ENCODE measurements at regions not wholly inside any gene's neighbourhood (a gene's known extent, or its start where the extent isn't known, plus 50 kb on each side); places are given as distances from the start of the nearest gene placed in this dataset.

- H3K27me3 ChIP-seq (ENCODE audit: control insufficient read depth, insufficient read depth, low read length) = no peaks in the 10 kb centered on the region
- DNase-seq (ENCODE audit: low read depth, low spot score) (no peak), ATAC-seq (no peak)
- no peaks in the 10 kb centered on the region for H3K9me3 ChIP-seq (ENCODE audit: control insufficient read depth, insufficient read depth, low read depth, low read length)
- in situ Hi-C loops (cut with HindIII; ENCODE audit: low pct_unique_long_range_greater_than_20kb, low sequenced_read_pairs) = no loop called here
- TF ChIP-seq CTCF (IDR thresholded peaks at IDR 0.05) (no peak), SIN3A (IDR thresholded peaks at IDR 0.05; ENCODE audit: borderline replicate concordance, insufficient read depth, low read depth, low read length) (no peak), REST (IDR thresholded peaks at IDR 0.05; ENCODE audit: insufficient read depth in 1 of 2, low read depth in 2 of 2, low read length in 1 of 2) (no peak), POLR2AphosphoS5 (IDR thresholded peaks at IDR 0.05; ENCODE audit: low read depth, low read length) (no peak)
- H3K36me3 ChIP-seq (ENCODE audit: control insufficient read depth, insufficient read depth, low read length) = no peaks in the 10 kb centered on the region
- intact Hi-C loops (cut with micrococcal nuclease; ENCODE audit: unreplicated experiment) = no loop called here
- ChIA-PET POLR2A (no interaction called here), CTCF (no interaction called here)
- no peak overlapping the region for H3K27ac ChIP-seq (ENCODE audit: low read length)
- no TSS peak for BruUV-seq (replicated peaks)
- no peak overlapping the region for H3K4me3 ChIP-seq (ENCODE audit: low read depth in 2 of 2, low read length in 2 of 2)
- no peaks in the 10 kb centered on the region for H3K4me1 ChIP-seq (ENCODE audit: control insufficient read depth, insufficient read depth, low read length)
Observed at GRCh38 chr5:113652161-113652560, 138.7 kb downstream of the YTHDC2 start.

- no peak for DNase-seq (ENCODE audit: low read depth, low spot score)
Observed at GRCh38 chr5:113654828-113655227, 141.3 kb downstream of the YTHDC2 start.

More at GRCh38 chr5:113654828-113655227, 141.3 kb downstream of the YTHDC2 start:
- H3K4me3 ChIP-seq (ENCODE audit: low read depth in 2 of 2, low read length in 2 of 2) = no peak overlapping the region
- TF ChIP-seq SIN3A (IDR thresholded peaks at IDR 0.05; ENCODE audit: borderline replicate concordance, insufficient read depth, low read depth, low read length) = no peak
- TF ChIP-seq TCF7L2 (IDR thresholded peaks at IDR 0.05; ENCODE audit: low read depth, low read length) = no peak
- TF ChIP-seq REST (IDR thresholded peaks at IDR 0.05; ENCODE audit: insufficient read depth in 1 of 2, low read depth in 2 of 2, low read length in 1 of 2) = no peak
- no peak for TF ChIP-seq CTCF (IDR thresholded peaks at IDR 0.05)
- no peak for TF ChIP-seq POLR2AphosphoS5 (IDR thresholded peaks at IDR 0.05; ENCODE audit: low read depth, low read length)
- in situ Hi-C loops (cut with HindIII; ENCODE audit: low pct_unique_long_range_greater_than_20kb, low sequenced_read_pairs) (no loop called here), intact Hi-C loops (cut with micrococcal nuclease; ENCODE audit: unreplicated experiment) (no loop called here)
- no TSS peak for BruUV-seq (replicated peaks)
- no peaks in the 10 kb centered on the region for H3K36me3 ChIP-seq (ENCODE audit: control insufficient read depth, insufficient read depth, low read length)
- no peaks in the 10 kb centered on the region for H3K9me3 ChIP-seq (ENCODE audit: control insufficient read depth, insufficient read depth, low read depth, low read length)
- no peak for ATAC-seq
- POLR2A ChIA-PET = no interaction called here
- no peaks in the 10 kb centered on the region for H3K27me3 ChIP-seq (ENCODE audit: control insufficient read depth, insufficient read depth, low read length)
- H3K4me1 ChIP-seq (ENCODE audit: control insufficient read depth, insufficient read depth, low read length) = no peaks in the 10 kb centered on the region
- CTCF ChIA-PET = no interaction called here
- H3K27ac ChIP-seq (ENCODE audit: low read length) = no peak overlapping the region

All from Panc1 (cell line).